ENCODE measurements at regions not wholly inside any gene's neighbourhood (a gene's known extent, or its start where the extent isn't known, plus 50 kb on each side); places are given as distances from the start of the nearest gene placed in this dataset.

GRCh38 chr5:77925503-77925902 is 149.4 kb upstream of the TBCA start:
- ATAC-seq (no peak), DNase-seq (no peak)
- Histone ChIP-seq H3K9me3 (no peaks in the 10 kb centered on the region), H3K4me1 (no peaks in the 10 kb centered on the region), H3K27me3 (peaks cover 0 to 34% (median 14%) of the 10 kb centered on the region in 7 donors), H3K4me3 (no peak overlapping the region), H3K36me3 (no peaks in the 10 kb centered on the region), H3K27ac (no peak overlapping the region)
- WGBS, 2 donors: 91 to 94% methylated on average over 3 of the region's 3 CpGs
- intact Hi-C loops (cut with DNase I): no loop called here
- no peak for TF ChIP-seq CTCF (IDR thresholded peaks at IDR 0.05)

- no peak for DNase-seq
- Histone ChIP-seq H3K4me3 (no peak overlapping the region), H3K36me3 (no peaks in the 10 kb centered on the region), H3K9me3 (no peaks in the 10 kb centered on the region), H3K4me1 (no peaks in the 10 kb centered on the region), H3K27me3 (peaks cover 0 to 28% (median 14%) of the 10 kb centered on the region in 7 donors), H3K27ac (no peak overlapping the region)
- ATAC-seq: no peak
- 39 to 44% methylated on average over 3 of the region's 3 CpGs for WGBS, 2 donors
- TF ChIP-seq CTCF (IDR thresholded peaks at IDR 0.05): no peak
- intact Hi-C loops (cut with DNase I): no loop called here
Observed at GRCh38 chr5:77924081-77924480, 147.9 kb upstream of the TBCA start.

- 70 to 72% methylated on average over 4 of the region's 4 CpGs for WGBS, 2 donors
- H3K4me3 ChIP-seq: no peak overlapping the region
Observed at GRCh38 chr5:77923666-77924065, 147.5 kb upstream of the TBCA start.

DNA sequence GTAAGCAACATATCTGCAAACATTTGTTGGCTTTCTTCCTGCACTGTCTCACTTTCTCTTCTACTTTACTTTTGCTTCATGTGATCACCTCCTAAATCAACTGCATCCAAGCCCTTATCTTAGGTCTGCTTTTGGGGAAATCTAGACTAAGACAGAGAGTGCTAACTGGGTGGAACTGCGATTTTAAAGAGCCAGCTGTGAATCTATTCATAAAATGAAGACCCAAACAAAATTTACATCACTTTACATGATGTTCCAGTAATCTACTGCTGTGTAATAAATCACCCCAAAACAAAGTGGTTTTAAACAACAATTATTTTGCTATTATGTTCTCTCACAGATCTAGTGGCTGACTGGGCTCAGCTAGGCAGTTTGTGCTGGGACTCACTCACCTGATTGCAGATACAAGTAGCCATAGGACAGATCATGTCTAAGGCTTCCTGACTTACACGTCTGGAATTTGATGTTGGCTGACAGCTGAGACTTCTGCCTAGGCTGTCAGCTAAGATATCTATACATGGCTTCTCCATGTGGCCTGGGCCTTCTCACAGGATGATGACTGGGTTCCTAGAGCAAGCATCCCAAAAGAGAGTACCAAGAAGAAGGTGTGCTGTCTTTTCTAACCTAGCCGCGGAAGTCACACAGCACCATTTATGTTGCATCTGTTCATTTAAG is 145.1 kb upstream of the TBCA start:
- H3K27me3 ChIP-seq: peaks cover 0 to 27% (median 5%) of the 10 kb centered on the region in 7 donors
- TF ChIP-seq CTCF (IDR thresholded peaks at IDR 0.05): no peak
- H3K4me1 ChIP-seq: no peaks in the 10 kb centered on the region
- H3K27ac ChIP-seq: no peak overlapping the region
- intact Hi-C loops (cut with DNase I): no loop called here
- no peaks in the 10 kb centered on the region for H3K9me3 ChIP-seq
- no peaks in the 10 kb centered on the region for H3K36me3 ChIP-seq
- no peak overlapping the region for H3K4me3 ChIP-seq
- DNase-seq (no peak), ATAC-seq (no peak)
- 82 to 89% methylated on average over 4 of the region's 4 CpGs for WGBS, 2 donors

More at GRCh38 chr5:77923666-77924065, 147.5 kb upstream of the TBCA start:
- Histone ChIP-seq H3K27me3 (peaks cover 0 to 28% (median 14%) of the 10 kb centered on the region in 7 donors), H3K4me1 (no peaks in the 10 kb centered on the region), H3K36me3 (no peaks in the 10 kb centered on the region), H3K27ac (no peak overlapping the region), H3K9me3 (no peaks in the 10 kb centered on the region)
- no peak for ATAC-seq
- TF ChIP-seq CTCF (IDR thresholded peaks at IDR 0.05): no peak
- intact Hi-C loops (cut with DNase I): no loop called here
- no peak for DNase-seq
